WTC11 (cell line): ENCODE measurements at regions not wholly inside any gene's neighbourhood (a gene's known extent, or its start where the extent isn't known, plus 50 kb on each side); places are given as distances from the start of the nearest gene placed in this dataset.

Source experiments
- ATAC-seq: fragments of 200-7000 bp; cut with Tn5 transposase; 2 replicates; pipeline ENCODE4 v1.10.0; 2021; ENCODE audit warnings: mild to moderate bottlenecking, moderate library complexity
- CTCF ChIA-PET: fragments of 300-600 bp; sonication (Branson Sonifier 250); formaldehyde crosslinking; loops from one replicate; lab custom pipeline; 2021; ENCODE audit warnings: antibody characterized with exemption; lab: Charles Lee
- POLR2A ChIA-PET: fragments of 350-600 bp; sonication (Branson Sonifier 250); formaldehyde crosslinking; loops from one replicate; lab custom pipeline; 2021; ENCODE audit warnings: antibody characterized with exemption; lab: Charles Lee
- DNase-seq: peaks from one replicate; pipeline ENCODE4 v3.0.0; 2021; ENCODE audit warnings: low spot score
- H3K27ac Mint-ChIP-seq: 2 replicates; pipeline ENCODE4 v1.8.0; 2021; ENCODE audit warnings: mixed read lengths
- H3K27me3 Mint-ChIP-seq: 2 replicates; pipeline ENCODE4 v1.8.0; 2021; ENCODE audit warnings: low read depth, mild to moderate bottlenecking, moderate library complexity, mixed read lengths
- H3K36me3 Mint-ChIP-seq: 2 replicates; pipeline ENCODE4 v1.8.0; 2021; ENCODE audit warnings: mixed read lengths
- H3K4me1 Mint-ChIP-seq: 2 replicates; pipeline ENCODE4 v1.8.0; 2022; ENCODE audit warnings: mixed read lengths
- H3K4me3 Mint-ChIP-seq: 2 replicates; pipeline ENCODE4 v1.8.0; 2021; ENCODE audit warnings: mild to moderate bottlenecking, moderate library complexity, mixed read lengths
- H3K9me3 Mint-ChIP-seq: 2 replicates; pipeline ENCODE4 v1.8.0; 2021; ENCODE audit warnings: mixed read lengths
- ARID4B ChIP-seq: sonication (generic); formaldehyde crosslinking; IDR thresholded peaks from 2 replicates; pipeline ENCODE4 v1.8.0; 2023; ENCODE audit warnings: missing genetic modification reagents, mild to moderate bottlenecking, borderline replicate concordance
- CBFB ChIP-seq: sonication (generic); formaldehyde crosslinking; IDR thresholded peaks from 2 replicates; pipeline ENCODE4 v1.8.1; 2022; ENCODE audit warnings: mild to moderate bottlenecking, low read depth, missing genetic modification reagents
- CREB1 ChIP-seq: sonication (generic); formaldehyde crosslinking; IDR thresholded peaks from 2 replicates; pipeline ENCODE4 v1.8.0; 2023; ENCODE audit warnings: mild to moderate bottlenecking, missing genetic modification reagents
- FOXK1 ChIP-seq: sonication (generic); formaldehyde crosslinking; IDR thresholded peaks from 2 replicates; pipeline ENCODE4 v1.8.0; 2022; ENCODE audit warnings: mild to moderate bottlenecking, moderate library complexity, missing genetic modification reagents
- FOXP4 ChIP-seq: sonication (generic); formaldehyde crosslinking; IDR thresholded peaks from 2 replicates; pipeline ENCODE4 v1.8.0; 2022; ENCODE audit warnings: mild to moderate bottlenecking, missing genetic modification reagents
- GTF2I ChIP-seq: fragments of 250-450 bp; sonication (Bioruptor Pico); conservative IDR thresholded peaks from 2 replicates; pipeline ENCODE4 v1.4.0; 2021; ENCODE audit warnings: mild to moderate bottlenecking
- IRF1 ChIP-seq: sonication (generic); formaldehyde crosslinking; IDR thresholded peaks from 2 replicates; pipeline ENCODE4 v1.8.0; 2023; ENCODE audit warnings: missing genetic modification reagents
- NFATC4 ChIP-seq: fragments of 250-450 bp; sonication (Bioruptor Pico); IDR thresholded peaks from 2 replicates; pipeline ENCODE4 v1.9.0; 2021; ENCODE audit warnings: mild to moderate bottlenecking
- OVOL2 ChIP-seq: fragments of 250-450 bp; sonication (Bioruptor Pico); IDR thresholded peaks from 2 replicates; pipeline ENCODE4 v1.9.0; 2021; ENCODE audit warnings: mild to moderate bottlenecking, borderline replicate concordance
- PREB ChIP-seq: sonication (generic); formaldehyde crosslinking; IDR thresholded peaks from 2 replicates; pipeline ENCODE4 v1.8.1; 2022; ENCODE audit warnings: mild to moderate bottlenecking, missing genetic modification reagents, moderate library complexity, borderline replicate concordance
- PRRX2 ChIP-seq: fragments of 250-450 bp; sonication (Bioruptor Pico); IDR thresholded peaks from 2 replicates; pipeline ENCODE4 v1.8.0; 2021; ENCODE audit warnings: mild to moderate bottlenecking
- TCF7 ChIP-seq: sonication (generic); formaldehyde crosslinking; IDR thresholded peaks from 2 replicates; pipeline ENCODE4 v1.8.0; 2022; ENCODE audit warnings: mild to moderate bottlenecking, low read depth, missing genetic modification reagents, moderate library complexity
- TP53 ChIP-seq: sonication (generic); formaldehyde crosslinking; IDR thresholded peaks from 2 replicates; pipeline ENCODE4 v1.8.1; 2023; ENCODE audit warnings: mild to moderate bottlenecking, missing genetic modification reagents
- ZNF138 ChIP-seq: sonication (generic); formaldehyde crosslinking; conservative IDR thresholded peaks from 2 replicates; pipeline ENCODE4 v1.8.1; 2022; ENCODE audit warnings: mild to moderate bottlenecking, moderate library complexity, missing genetic modification reagents
- ZNF219 ChIP-seq: sonication (generic); formaldehyde crosslinking; IDR thresholded peaks from 2 replicates; pipeline ENCODE4 v1.8.0; 2023; ENCODE audit warnings: missing genetic modification reagents, mild to moderate bottlenecking, borderline replicate concordance
- ZNF317 ChIP-seq: sonication (generic); formaldehyde crosslinking; IDR thresholded peaks from 2 replicates; pipeline ENCODE4 v1.8.1; 2023; ENCODE audit warnings: low read depth, mild to moderate bottlenecking, moderate library complexity, missing genetic modification reagents, borderline replicate concordance
- ZNF416 ChIP-seq: fragments of 250-450 bp; sonication (Bioruptor Pico); IDR thresholded peaks from 2 replicates; pipeline ENCODE4 v1.9.0; 2021; ENCODE audit warnings: mild to moderate bottlenecking, inconsistent platforms
- ZNF512 ChIP-seq: sonication (generic); formaldehyde crosslinking; IDR thresholded peaks from 2 replicates; pipeline ENCODE4 v1.8.1; 2022; ENCODE audit warnings: missing genetic modification reagents, borderline replicate concordance
- ZNF671 ChIP-seq: fragments of 250-450 bp; sonication (Bioruptor Pico); IDR thresholded peaks from 2 replicates; pipeline ENCODE4 v1.8.0; 2021; ENCODE audit warnings: mild to moderate bottlenecking
- ZSCAN18 ChIP-seq: fragments of 250-450 bp; sonication (Bioruptor Pico); IDR thresholded peaks from 2 replicates; pipeline ENCODE4 v2.1.2; 2022; ENCODE audit warnings: mild to moderate bottlenecking, moderate library complexity

GRCh38 chr18:53757328-53757727 lies 467.1 kb downstream of the MBD2 start (continued):
- no peak for TF ChIP-seq PREB (CRISPR knock-in tag)

GRCh38 chr18:53756610-53756972 lies 467.9 kb downstream of the MBD2 start:
- Mint-ChIP-seq H3K4me3 (no peak overlapping the region), H3K4me1 (no peaks in the 10 kb centered on the region), H3K9me3 (peaks cover 3% of the 10 kb centered on the region), H3K27me3 (no peaks in the 10 kb centered on the region), H3K27ac (no peak overlapping the region), H3K36me3 (no peaks in the 10 kb centered on the region; the same call in 1 of the 2 replicates)
- ChIA-PET CTCF (no interaction called here), POLR2A (no interaction called here)
- ATAC-seq (no peak), DNase-seq (no peak)
- no peak for TF ChIP-seq ZNF138
- TF ChIP-seq NFATC4 (CRISPR knock-in tag), result no peak
- no peak for TF ChIP-seq CBFB (CRISPR knock-in tag)
- no peak for TF ChIP-seq TCF7 (CRISPR knock-in tag)
- no peak for TF ChIP-seq ZNF671 (CRISPR knock-in tag)
- no peak for TF ChIP-seq ZNF512 (CRISPR knock-in tag)
- TF ChIP-seq ARID4B (CRISPR knock-in tag), result no peak
- TF ChIP-seq FOXK1 (CRISPR knock-in tag), result no peak
- no peak for TF ChIP-seq CREB1 (CRISPR knock-in tag)
- TF ChIP-seq FOXP4 (CRISPR knock-in tag), result no peak
- TF ChIP-seq ZSCAN18 (CRISPR knock-in tag), result no peak
- TF ChIP-seq GTF2I (CRISPR knock-in tag), result no peak
- no peak for TF ChIP-seq OVOL2 (CRISPR knock-in tag)
- TF ChIP-seq TP53, result no peak
- TF ChIP-seq ZNF317 (CRISPR knock-in tag), result no peak
- TF ChIP-seq PRRX2 (CRISPR knock-in tag), result no peak
- TF ChIP-seq IRF1 (CRISPR knock-in tag), result no peak
- TF ChIP-seq ZNF416 (CRISPR knock-in tag), result no peak
- no peak for TF ChIP-seq ZNF219 (CRISPR knock-in tag)
